Natural killer cell (primary cell): ENCODE measurements at regions not wholly inside any gene's neighbourhood (a gene's known extent, or its start where the extent isn't known, plus 50 kb on each side); places are given as distances from the start of the nearest gene placed in this dataset.

Experiments used
- ATAC-seq, 3 donors: fragments of 150-1000 bp in 2 of 3; fragments of 200-7000 bp in 1 of 3; cut with Tn5 transposase; 1 replicate in 1 of 3; 2 replicates in 2 of 3; pipeline ENCODE4 v1.10.0; 2021; ENCODE audit warnings: mild to moderate bottlenecking in 2 of 3, moderate library complexity in 2 of 3
- DNase-seq, 2 donors: peaks; one replicate each; pipeline versions ENCODE4 v3.0.0 to v3.0.0-alpha.2; 2013 to 2021; ENCODE audit warnings: mixed read lengths in 1 of 2
- H3K27ac ChIP-seq: one replicate; pipeline ENCODE4 v1.5.1; 2013; ENCODE audit warnings: mild to moderate bottlenecking, low read length
- H3K27me3 ChIP-seq: one replicate; pipeline ENCODE4 v1.6.1; 2013; ENCODE audit warnings: low read length; ENCODE audit not compliant: control insufficient read depth, insufficient read depth
- H3K36me3 ChIP-seq: one replicate; pipeline ENCODE4 v1.6.1; 2013; ENCODE audit warnings: low read length; ENCODE audit not compliant: control insufficient read depth, insufficient read depth
- H3K4me1 ChIP-seq: one replicate; pipeline ENCODE4 v1.6.1; 2013; ENCODE audit warnings: low read length; ENCODE audit not compliant: control insufficient read depth, insufficient read depth
- H3K4me3 ChIP-seq: one replicate; pipeline ENCODE4 v1.5.1; 2013; ENCODE audit warnings: low read length
- H3K9me3 ChIP-seq: one replicate; pipeline ENCODE4 v1.6.1; 2013; ENCODE audit warnings: low read length; ENCODE audit not compliant: control insufficient read depth, insufficient read depth
- H3K27ac Mint-ChIP-seq, 2 donors: one replicate each; pipeline ENCODE4 v1.8.0; 2022; ENCODE audit warnings: mild to moderate bottlenecking in 2 of 2, mixed read lengths in 2 of 2, moderate library complexity in 1 of 2
- H3K27me3 Mint-ChIP-seq, 2 donors: one replicate each; pipeline ENCODE4 v1.8.0; 2022; ENCODE audit warnings: low read depth in 2 of 2, mixed read lengths in 2 of 2
- H3K36me3 Mint-ChIP-seq: one replicate; pipeline ENCODE4 v1.8.0; 2022; ENCODE audit warnings: mixed read lengths
- H3K4me1 Mint-ChIP-seq, 2 donors: one replicate each; pipeline ENCODE4 v1.8.0; 2022; ENCODE audit warnings: mixed read lengths in 2 of 2
- H3K4me3 Mint-ChIP-seq: one replicate; pipeline ENCODE4 v1.8.0; 2022; ENCODE audit warnings: mild to moderate bottlenecking, moderate library complexity, mixed read lengths
- H3K9me3 Mint-ChIP-seq, 2 donors: one replicate each; pipeline ENCODE4 v1.8.0; 2022; ENCODE audit warnings: mixed read lengths in 2 of 2
- CTCF ChIP-seq: fragments of 200-600 bp; IDR thresholded peaks from one replicate; pipeline ENCODE4 v1.8.0; 2022; ENCODE audit warnings: antibody characterized with exemption
- WGBS: methylation state at CpG from one replicate; pipeline ENCODE4 v1.1.7; 2013; ENCODE audit warnings: missing lambda C conversion rate; ENCODE audit not compliant: insufficient coverage; 5-methylcytosine and 5-hydroxymethylcytosine counted together
- intact Hi-C: fragments of 100-400 bp; cut with micrococcal nuclease; formaldehyde crosslinking; loops from one replicate; pipeline ENCODE4 v1.14.2; 2022

GRCh38 chr3:194078045-194078821 is 57.7 kb upstream of the HES1 start:
- peaks cover 0 to 5% of the 10 kb centered on the region in 2 donors for H3K4me1 Mint-ChIP-seq
- WGBS, result 85% methylated on average over 6 of the region's 8 CpGs
- intact Hi-C loops, result no loop called here

GRCh38 chr3:194079702-194080172 is 56.2 kb upstream of the HES1 start:
- Histone ChIP-seq H3K36me3 (no peaks in the 10 kb centered on the region), H3K4me3 (no peak overlapping the region), H3K4me1 (peaks cover 3% of the 10 kb centered on the region), H3K27me3 (no peaks in the 10 kb centered on the region), H3K9me3 (no peaks in the 10 kb centered on the region), H3K27ac (no peak overlapping the region)
- H3K4me3 Mint-ChIP-seq, result no peak overlapping the region
- DNase-seq (no peak), ATAC-seq (peak in 1 of 3 donors; percentile 79)
- H3K27me3 Mint-ChIP-seq, result peaks cover 34 to 74% of the 10 kb centered on the region in 2 donors
- WGBS, result 65% methylated on average over 14 of the region's 14 CpGs
- no peak overlapping the region for H3K27ac Mint-ChIP-seq
- no peak for TF ChIP-seq CTCF
- peaks cover 0 to 11% of the 10 kb centered on the region in 2 donors for H3K4me1 Mint-ChIP-seq
- intact Hi-C loops, result no loop called here
- H3K36me3 Mint-ChIP-seq, result no peaks in the 10 kb centered on the region
- no peaks in the 10 kb centered on the region for H3K9me3 Mint-ChIP-seq

More at GRCh38 chr3:194078045-194078821, 57.7 kb upstream of the HES1 start:
- ATAC-seq (no peak), DNase-seq (no peak)
- no peaks in the 10 kb centered on the region for H3K9me3 ChIP-seq
- no peaks in the 10 kb centered on the region for H3K4me1 ChIP-seq
- H3K36me3 ChIP-seq, result no peaks in the 10 kb centered on the region
- TF ChIP-seq CTCF, result no peak
- H3K27ac ChIP-seq, result no peak overlapping the region
- no peak overlapping the region for H3K4me3 ChIP-seq
- Mint-ChIP-seq H3K9me3 (no peaks in the 10 kb centered on the region), H3K4me3 (no peak overlapping the region), H3K36me3 (no peaks in the 10 kb centered on the region), H3K27me3 (peaks cover 38 to 83% of the 10 kb centered on the region in 2 donors), H3K27ac (no peak overlapping the region)
- no peaks in the 10 kb centered on the region for H3K27me3 ChIP-seq

GRCh38 chr3:194080436-194080835 is 55.5 kb upstream of the HES1 start:
- H3K27me3 Mint-ChIP-seq, result peaks cover 31 to 74% of the 10 kb centered on the region in 2 donors
- H3K9me3 Mint-ChIP-seq, result no peaks in the 10 kb centered on the region
- H3K27ac Mint-ChIP-seq, result no peak overlapping the region
- H3K9me3 ChIP-seq, result no peaks in the 10 kb centered on the region
- H3K4me1 ChIP-seq, result peaks cover 3% of the 10 kb centered on the region
- intact Hi-C loops, result no loop called here
- TF ChIP-seq CTCF, result no peak
- H3K4me1 Mint-ChIP-seq, result peaks cover 0 to 11% of the 10 kb centered on the region in 2 donors
- no peak for ATAC-seq
- H3K27ac ChIP-seq, result no peak overlapping the region
- WGBS, result 91% methylated on average over 7 of the region's 7 CpGs
- no peaks in the 10 kb centered on the region for H3K36me3 ChIP-seq
- H3K36me3 Mint-ChIP-seq, result no peaks in the 10 kb centered on the region
- no peak for DNase-seq
- no peak overlapping the region for H3K4me3 ChIP-seq
- H3K27me3 ChIP-seq, result no peaks in the 10 kb centered on the region
- no peak overlapping the region for H3K4me3 Mint-ChIP-seq
